HCT116 (cell line): ENCODE measurements at regions not wholly inside any gene's neighbourhood (a gene's known extent, or its start where the extent isn't known, plus 50 kb on each side); places are given as distances from the start of the nearest gene placed in this dataset.

Experiments
- ATAC-seq: fragments of 200-7000 bp; cut with Tn5 transposase; 2 replicates; pipeline ENCODE4 v1.9.1; 2020; ENCODE audit warnings: mild to moderate bottlenecking, moderate library complexity
- BruUV-seq: library from RNA; stranded (reverse); fragments of 400-500 nt; replicated peaks from 2 replicates; lab custom pipeline; 2021; lab: Mats Ljungman, UMichigan
- CTCF ChIA-PET: fragments of 300-600 bp; sonication (Branson Sonifier 250); formaldehyde crosslinking; loops from one replicate; lab custom pipeline; 2021; ENCODE audit warnings: antibody characterized with exemption; lab: Charles Lee
- POLR2A ChIA-PET: fragments of 300-600, 350-600 bp; sonication (Branson Sonifier 250); formaldehyde crosslinking; loops from one replicate; lab custom pipeline; 2021; ENCODE audit warnings: antibody characterized with exemption; lab: Charles Lee
- RAD21 ChIA-PET, 2 experiments: fragments of 300-600 bp; sonication (Branson Sonifier 250); formaldehyde crosslinking; loops; one replicate each; lab custom pipeline; 2023; ENCODE audit warnings: low total read pairs in 2 of 2; ENCODE audit not compliant: uncharacterized antibody in 2 of 2, unreplicated experiment in 2 of 2, low non-redundant PET in 1 of 2; lab: Charles Lee
- DNase-seq: peaks from one replicate; pipeline ENCODE4 v3.0.0-alpha.2; 2010; ENCODE audit warnings: low read depth, low spot score
- H2AFZ ChIP-seq: fragments of 200-600 bp; shearing (Covaris generic), sonication (generic); 2 replicates; pipeline ENCODE4 v1.6.1; 2017; ENCODE audit warnings: low read depth, mixed run types, mixed read lengths, antibody characterized with exemption, low read length; ENCODE audit not compliant: poor library complexity, severe bottlenecking
- H3K27ac ChIP-seq: 2 replicates; pipeline ENCODE4 v1.5.1; 2012; ENCODE audit warnings: low read depth, low read length
- H3K27me3 ChIP-seq: fragments of 200-600 bp; sonication (generic); 2 replicates; pipeline ENCODE4 v1.6.1; 2016; ENCODE audit warnings: mixed run types, low read length, mixed read lengths; ENCODE audit not compliant: insufficient read depth
- H3K36me3 ChIP-seq, 2 experiments: fragments of 200-500 bp in 1 of 2; fragments of 200-600 bp in 1 of 2; sonication (Bioruptor generic) in 1 of 2; sonication (generic) in 1 of 2; 2 replicates each; pipeline versions ENCODE4 v1.5.1 to v1.6.1; 2014 to 2016; ENCODE audit warnings: low read length in 2 of 2, inconsistent platforms in 1 of 2, mixed read lengths in 1 of 2, mixed run types in 1 of 2; ENCODE audit not compliant: insufficient read depth in 2 of 2, control insufficient read depth in 1 of 2
- H3K4me1 ChIP-seq, 2 experiments: fragments of 200-600 bp in 1 of 2; sonication (generic) in 1 of 2; 2 replicates each; pipeline versions ENCODE4 v1.5.1 to v1.6.1; 2012 to 2017; ENCODE audit warnings: low read length in 2 of 2, inconsistent platforms in 1 of 2, mild to moderate bottlenecking in 1 of 2, mixed read lengths in 1 of 2, mixed run types in 1 of 2, moderate library complexity in 1 of 2; ENCODE audit not compliant: insufficient read depth in 2 of 2, control insufficient read depth in 1 of 2
- H3K4me2 ChIP-seq: fragments of 200-600 bp; sonication (generic); 2 replicates; pipeline ENCODE4 v1.6.1; 2017; ENCODE audit warnings: mixed run types, low read length, mixed read lengths
- H3K4me3 ChIP-seq, 2 experiments: fragments of 200-600 bp in 1 of 2; sonication (generic) in 1 of 2; replicated peaks in 1 of 2; 2 replicates each; pipeline ENCODE4 v1.5.1; 2011 to 2016; ENCODE audit warnings: low read length in 2 of 2, control low read depth in 1 of 2, low read depth in 1 of 2, mild to moderate bottlenecking in 1 of 2, mixed read lengths in 1 of 2, mixed run types in 1 of 2
- H3K79me2 ChIP-seq: fragments of 200-600 bp; sonication (generic); 2 replicates; pipeline ENCODE4 v1.6.1; 2017; ENCODE audit warnings: mild to moderate bottlenecking, mixed run types, low read length, moderate library complexity, mixed read lengths; ENCODE audit not compliant: insufficient read depth
- H3K9ac ChIP-seq: fragments of 200-600 bp; sonication (generic); 2 replicates; pipeline ENCODE4 v1.6.1; 2016; ENCODE audit warnings: low read length, mixed read lengths
- H3K9me2 ChIP-seq: fragments of 200-600 bp; sonication (generic), shearing (Covaris generic); 2 replicates; pipeline ENCODE4 v1.6.1; 2017; ENCODE audit warnings: mixed run types, mild to moderate bottlenecking, moderate library complexity; ENCODE audit not compliant: insufficient read depth
- H3K9me3 ChIP-seq, 2 experiments: fragments of 200-500 bp in 1 of 2; fragments of 200-600 bp in 1 of 2; sonication (Bioruptor generic) in 1 of 2; sonication (generic) in 1 of 2; 2 replicates each; pipeline ENCODE4 v1.6.1; 2014 to 2017; ENCODE audit warnings: low read length in 2 of 2, mixed read lengths in 2 of 2, inconsistent platforms in 1 of 2, low read depth in 1 of 2, mild to moderate bottlenecking in 1 of 2, mixed run types in 1 of 2, moderate library complexity in 1 of 2; ENCODE audit not compliant: control insufficient read depth in 1 of 2, insufficient read depth in 1 of 2
- H4K20me1 ChIP-seq: fragments of 200-600 bp; sonication (generic), shearing (Covaris generic); 2 replicates; pipeline ENCODE4 v1.6.1; 2017; ENCODE audit warnings: mixed run types, mild to moderate bottlenecking, moderate library complexity; ENCODE audit not compliant: insufficient read depth
- ATF3 ChIP-seq: IDR thresholded peaks from 2 replicates; pipeline ENCODE4 v1.6.1; 2012
- CBX3 ChIP-seq: IDR thresholded peaks from 2 replicates; pipeline ENCODE4 v1.6.1; 2012; ENCODE audit warnings: low read depth
- CEBPB ChIP-seq: IDR thresholded peaks from 2 replicates; pipeline ENCODE4 v1.6.1; 2012; ENCODE audit warnings: low read depth
- CTCF ChIP-seq, 3 experiments: fragments of 200-600 bp in 1 of 3; sonication (generic) in 1 of 3; IDR thresholded peaks in 2 of 3; conservative IDR thresholded peaks in 1 of 3; 2 replicates each; pipeline ENCODE4 v1.5.1; 2012 to 2017; ENCODE audit warnings: low read depth in 2 of 3, low read length in 2 of 3, antibody characterized with exemption in 1 of 3, borderline replicate concordance in 1 of 3, control low read depth in 1 of 3, mild to moderate bottlenecking in 1 of 3, mixed read lengths in 1 of 3, mixed run types in 1 of 3, moderate library complexity in 1 of 3; ENCODE audit not compliant: insufficient read depth in 1 of 3
- EGR1 ChIP-seq: IDR thresholded peaks from 2 replicates; pipeline ENCODE4 v1.6.1; 2012; ENCODE audit warnings: low read depth
- ELF1 ChIP-seq: IDR thresholded peaks from 2 replicates; pipeline ENCODE4 v1.6.1; 2012; ENCODE audit warnings: low read depth, borderline replicate concordance
- EZH2 ChIP-seq: fragments of 200-600 bp; sonication (generic); IDR thresholded peaks from 2 replicates; pipeline ENCODE4 v1.6.1; 2017; ENCODE audit warnings: antibody characterized with exemption, mixed run types
- EZH2phosphoT487 ChIP-seq: fragments of 200-600 bp; IDR thresholded peaks from 2 replicates; pipeline ENCODE4 v1.6.1; 2018; ENCODE audit warnings: antibody characterized with exemption, borderline replicate concordance
- JUND ChIP-seq: IDR thresholded peaks from 2 replicates; pipeline ENCODE4 v1.6.1; 2012
- MAX ChIP-seq: IDR thresholded peaks from 2 replicates; pipeline ENCODE4 v1.6.1; 2012
- POLR2A ChIP-seq: IDR thresholded peaks from 2 replicates; pipeline ENCODE4 v1.7.0; 2011; ENCODE audit warnings: borderline replicate concordance; ENCODE audit not compliant: insufficient read depth, insufficient read length; ENCODE audit errors: extremely low read depth
- RAD21 ChIP-seq: IDR thresholded peaks from 2 replicates; pipeline ENCODE4 v1.6.1; 2012; ENCODE audit warnings: low read depth, mild to moderate bottlenecking
- SIN3A ChIP-seq: IDR thresholded peaks from 2 replicates; pipeline ENCODE4 v1.6.1; 2012; ENCODE audit warnings: low read depth
- SP1 ChIP-seq: IDR thresholded peaks from 2 replicates; pipeline ENCODE4 v1.6.1; 2012; ENCODE audit warnings: low read depth
- SRF ChIP-seq: IDR thresholded peaks from 2 replicates; pipeline ENCODE4 v1.6.1; 2012; ENCODE audit warnings: low read depth
- TCF7L2 ChIP-seq: IDR thresholded peaks from 2 replicates; pipeline ENCODE4 v1.7.0; 2011; ENCODE audit warnings: borderline replicate concordance, inconsistent platforms; ENCODE audit not compliant: insufficient read depth, insufficient read length; ENCODE audit errors: extremely low read depth
- YY1 ChIP-seq: IDR thresholded peaks from 2 replicates; pipeline ENCODE4 v1.6.1; 2011; ENCODE audit warnings: low read length, low read depth, moderate library complexity, mild to moderate bottlenecking; ENCODE audit not compliant: insufficient replicate concordance; ENCODE audit errors: extremely low read depth
- ZBTB33 ChIP-seq: IDR thresholded peaks from 2 replicates; pipeline ENCODE4 v1.6.1; 2011; ENCODE audit warnings: mild to moderate bottlenecking, low read length, moderate library complexity; ENCODE audit not compliant: insufficient replicate concordance; ENCODE audit errors: extremely low read depth
- ZNF274 ChIP-seq: fragments of 200-500 bp; sonication (Bioruptor generic); IDR thresholded peaks from 2 replicates; pipeline ENCODE4 v1.6.1; 2014; ENCODE audit warnings: mild to moderate bottlenecking, low read depth, low read length, inconsistent platforms
- intact Hi-C: fragments of 100-400 bp; cut with micrococcal nuclease; formaldehyde crosslinking; loops from 2 replicates; pipeline ENCODE4 v1.10.0; 2022

GRCh38 chr16:85250147-85250463, 137.8 kb upstream of the CIBAR2 start:
- RAD21 ChIA-PET: no interaction called here
- POLR2A ChIA-PET: no interaction called here
- H3K4me2 ChIP-seq: no peak overlapping the region
- H3K4me3 ChIP-seq: no peak overlapping the region
- H2AFZ ChIP-seq: no peak overlapping the region
- intact Hi-C loops: no loop called here
- H3K27ac ChIP-seq: no peak overlapping the region
- H3K79me2 ChIP-seq: no peaks in the 10 kb centered on the region; the same call in 1 of the 2 replicates
- H3K9me2 ChIP-seq: no peaks in the 10 kb centered on the region
- BruUV-seq: no TSS peak
- TF ChIP-seq EGR1: no peak
- no peak for TF ChIP-seq TCF7L2
- TF ChIP-seq CEBPB: no peak
- no peak for TF ChIP-seq ZBTB33
- TF ChIP-seq RAD21: no peak
- no peak for TF ChIP-seq EZH2phosphoT487
- TF ChIP-seq ATF3: no peak
- no peak for TF ChIP-seq POLR2A
- TF ChIP-seq MAX: no peak
- TF ChIP-seq SRF: no peak
- no peak for TF ChIP-seq JUND
- no peak for TF ChIP-seq CBX3
- TF ChIP-seq ELF1: no peak
- TF ChIP-seq SP1: no peak
- no peak for TF ChIP-seq YY1
- no peak for TF ChIP-seq SIN3A
- TF ChIP-seq EZH2: no peak
- no peak for TF ChIP-seq ZNF274
- no peak for TF ChIP-seq CTCF (IDR thresholded peaks at IDR 0.05 in 2 of 3, conservative IDR thresholded peaks at IDR 0.05 in 1 of 3; ENCODE audit: borderline replicate concordance in 1 of 3, insufficient read depth in 1 of 3, low read depth in 2 of 3, low read length in 2 of 3)
- TF ChIP-seq, all 23 proteins: peak for 0
- Histone ChIP-seq H3K36me3 (no peaks in the 10 kb centered on the region), H3K9ac (no peak overlapping the region), H3K9me3 (no peaks in the 10 kb centered on the region), H3K27me3 (no peaks in the 10 kb centered on the region), H3K4me1 (peaks cover 14 to 32% of the 10 kb centered on the region in 2 experiments), H4K20me1 (no peaks in the 10 kb centered on the region; the same call in 1 of the 2 replicates)
- CTCF ChIA-PET: interaction anchor here (2.1 kb wide), 1 partner anchor 11 kb away, joined by 7 read pairs; no protein-coding TSS in a partner anchor
- DNase-seq (no peak), ATAC-seq (no peak)
